HepG2 (cell line): ENCODE measurements at regions not wholly inside any gene's neighbourhood (a gene's known extent, or its start where the extent isn't known, plus 50 kb on each side); places are given as distances from the start of the nearest gene placed in this dataset.

Source experiments
- ATF5 ChIP-seq: sonication (generic); formaldehyde crosslinking; IDR thresholded peaks from 2 replicates; pipeline ENCODE4 v1.4.0; 2020; ENCODE audit warnings: mild to moderate bottlenecking, low read depth, missing genetic modification reagents
- CTCF ChIP-seq: sonication (generic); formaldehyde crosslinking; IDR thresholded peaks from 2 replicates; pipeline ENCODE4 v1.5.0; 2020; ENCODE audit warnings: mild to moderate bottlenecking, missing genetic modification reagents, moderate library complexity
- ELF1 ChIP-seq: sonication (generic); formaldehyde crosslinking; IDR thresholded peaks from 2 replicates; pipeline ENCODE4 v1.4.0; 2020; ENCODE audit warnings: missing genetic modification reagents
- JUNB ChIP-seq: sonication (generic); formaldehyde crosslinking; IDR thresholded peaks from 2 replicates; pipeline ENCODE4 v1.8.0; 2022; ENCODE audit warnings: missing genetic modification reagents, mild to moderate bottlenecking, borderline replicate concordance
- MEIS2 ChIP-seq: sonication (generic); formaldehyde crosslinking; IDR thresholded peaks from 2 replicates; pipeline ENCODE4 v1.9.0; 2021; ENCODE audit warnings: mild to moderate bottlenecking, missing genetic modification reagents
- NR2C2 ChIP-seq: sonication (generic); formaldehyde crosslinking; IDR thresholded peaks from 2 replicates; pipeline ENCODE4 v1.4.0; 2020; ENCODE audit warnings: missing genetic modification reagents, mild to moderate bottlenecking, moderate library complexity, borderline replicate concordance
- PITX1 ChIP-seq: sonication (generic); formaldehyde crosslinking; IDR thresholded peaks from 2 replicates; pipeline ENCODE4 v1.5.1; 2020; ENCODE audit warnings: mild to moderate bottlenecking, missing genetic modification reagents
- POLR2A ChIP-seq, 2 experiments: IDR thresholded peaks; 2 replicates each; pipeline ENCODE4 v1.6.1; 2011; ENCODE audit warnings: low read depth in 2 of 2, low read length in 2 of 2, mild to moderate bottlenecking in 1 of 2, moderate library complexity in 1 of 2; ENCODE audit not compliant: insufficient read depth in 1 of 2
- RXRB ChIP-seq: IDR thresholded peaks from 2 replicates; pipeline ENCODE4 v1.6.1; 2016; ENCODE audit warnings: borderline replicate concordance, missing genetic modification reagents, missing compliant biosample characterization
- TBL1XR1 ChIP-seq: fragments of 150-350 bp; IDR thresholded peaks from 2 replicates; pipeline ENCODE4 v1.6.1; 2014; ENCODE audit warnings: borderline replicate concordance, low read length; ENCODE audit not compliant: partially characterized antibody
- ZNF501 ChIP-seq: sonication (generic); formaldehyde crosslinking; IDR thresholded peaks from 2 replicates; pipeline ENCODE4 v1.5.1; 2020; ENCODE audit warnings: mild to moderate bottlenecking, moderate library complexity, missing genetic modification reagents
- ZNF577 ChIP-seq: sonication (generic); formaldehyde crosslinking; IDR thresholded peaks from 2 replicates; pipeline ENCODE4 v1.4.0; 2020; ENCODE audit warnings: mild to moderate bottlenecking, low read depth, missing genetic modification reagents, borderline replicate concordance
- ZNF639 ChIP-seq: conservative IDR thresholded peaks from 2 replicates; pipeline ENCODE4 v1.6.1; 2018; ENCODE audit warnings: missing genetic modification reagents

GRCh38 chr11:97614606-97615005 lies 1224.8 kb downstream of the JRKL start:
- TF ChIP-seq JUNB (CRISPR knock-in tag): no peak
- no peak for TF ChIP-seq ZNF501
- TF ChIP-seq ELF1 (CRISPR knock-in tag): no peak
- TF ChIP-seq POLR2A (IDR thresholded peaks at IDR 0.05; ENCODE audit: insufficient read depth in 1 of 2, low read depth in 2 of 2, low read length in 2 of 2): no peak
- no peak for TF ChIP-seq CTCF (CRISPR knock-in tag)
- no peak for TF ChIP-seq TBL1XR1
- TF ChIP-seq ZNF639 (CRISPR knock-in tag): no peak
- no peak for TF ChIP-seq RXRB (CRISPR knock-in tag)
- TF ChIP-seq ATF5: no peak
- TF ChIP-seq PITX1 (CRISPR knock-in tag): no peak
- no peak for TF ChIP-seq MEIS2
- TF ChIP-seq NR2C2: no peak
- no peak for TF ChIP-seq ZNF577
